SHP77 treated with DMSO at 0.1 percent for 48 hours (cell line): ENCODE measurements at regions not wholly inside any gene's neighbourhood (a gene's known extent, or its start where the extent isn't known, plus 50 kb on each side); places are given as distances from the start of the nearest gene placed in this dataset.

ENCODE experiments used
- DNase-seq: peaks from one replicate; lab custom pipeline; 2025; lab: John Stamatoyannopoulos, UW

- no peak for DNase-seq
Observed at GRCh38 chr7:96638669-96639068, 71.0 kb downstream of the SEM1 start.

- no peak for DNase-seq
Observed at GRCh38 chr7:96637522-96637921, 72.1 kb downstream of the SEM1 start.

- DNase-seq, result no peak
Observed at GRCh38 chr7:96636979-96637378, 72.7 kb downstream of the SEM1 start.

GRCh38 chr7:96636342-96636860 is 73.2 kb downstream of the SEM1 start:
- DNase-seq, result no peak

GRCh38 chr7:96629884-96630283 is 79.8 kb downstream of the SEM1 start:
- DNase-seq, result no peak

GRCh38 chr7:96624954-96625353 is 84.7 kb downstream of the SEM1 start:
- no peak for DNase-seq

GRCh38 chr7:96621932-96622331 is 87.7 kb downstream of the SEM1 start:
- no peak for DNase-seq

- no peak for DNase-seq
Observed at GRCh38 chr7:96614154-96614867, 95.3 kb downstream of the SEM1 start.

GRCh38 chr7:96612034-96612433 is 97.6 kb downstream of the SEM1 start:
- no peak for DNase-seq

- no peak for DNase-seq
Observed at GRCh38 chr7:96605045-96605716, 104.5 kb downstream of the SEM1 start.

GRCh38 chr7:96599288-96599936 is 110.2 kb downstream of the SEM1 start:
- no peak for DNase-seq

- DNase-seq, result no peak
Observed at GRCh38 chr7:96598421-96598820, 111.2 kb downstream of the SEM1 start.

- DNase-seq, result peak; percentile 88
Observed at GRCh38 chr7:96596120-96596826, 113.4 kb downstream of the SEM1 start.

GRCh38 chr7:96591900-96592676 is 117.6 kb downstream of the SEM1 start:
- no peak for DNase-seq

GRCh38 chr7:96591159-96591899 is 118.3 kb downstream of the SEM1 start:
- no peak for DNase-seq

- no peak for DNase-seq
Observed at GRCh38 chr7:96589038-96589437, 120.6 kb downstream of the SEM1 start.

GRCh38 chr7:96579119-96579518 is 130.5 kb downstream of the SEM1 start:
- DNase-seq, result no peak

- no peak for DNase-seq
Observed at GRCh38 chr7:96578606-96579005, 131.0 kb downstream of the SEM1 start.

- DNase-seq, result no peak
Observed at GRCh38 chr7:96563409-96563808, 146.2 kb downstream of the SEM1 start.

GRCh38 chr7:96562966-96563365 is 146.7 kb downstream of the SEM1 start:
- no peak for DNase-seq

- DNase-seq, result no peak
Observed at GRCh38 chr7:96562458-96562857, 147.2 kb downstream of the SEM1 start.
